ENCODE measurements at regions not wholly inside any gene's neighbourhood (a gene's known extent, or its start where the extent isn't known, plus 50 kb on each side); places are given as distances from the start of the nearest gene placed in this dataset.

GRCh38 chr2:239611222-239611795 lies 210.5 kb upstream of the HDAC4 start:
- DNase-seq (ENCODE audit: extremely low read depth, low read depth), result no peak

- DNase-seq (ENCODE audit: extremely low read depth, low read depth), result no peak
Measured at GRCh38 chr2:239610457-239611221, 209.8 kb upstream of the HDAC4 start.

- no peak for DNase-seq (ENCODE audit: extremely low read depth, low read depth)
Measured at GRCh38 chr2:239609607-239610310, 208.9 kb upstream of the HDAC4 start.

- DNase-seq (ENCODE audit: extremely low read depth, low read depth), result no peak
Measured at GRCh38 chr2:239609162-239609561, 208.3 kb upstream of the HDAC4 start.

- DNase-seq (ENCODE audit: extremely low read depth, low read depth), result no peak
Measured at GRCh38 chr2:239608723-239609122, 207.9 kb upstream of the HDAC4 start.

GRCh38 chr2:239608260-239608659 lies 207.4 kb upstream of the HDAC4 start:
- DNase-seq (ENCODE audit: extremely low read depth, low read depth), result no peak

GRCh38 chr2:239607517-239608191 lies 206.8 kb upstream of the HDAC4 start:
- no peak for DNase-seq (ENCODE audit: extremely low read depth, low read depth)

- no peak for DNase-seq (ENCODE audit: extremely low read depth, low read depth)
Measured at GRCh38 chr2:239606741-239607516, 206.1 kb upstream of the HDAC4 start.

GRCh38 chr2:239605976-239606375 lies 205.2 kb upstream of the HDAC4 start:
- DNase-seq (ENCODE audit: extremely low read depth, low read depth), result no peak

GRCh38 chr2:239605409-239605808 lies 204.6 kb upstream of the HDAC4 start:
- no peak for DNase-seq (ENCODE audit: extremely low read depth, low read depth)

GRCh38 chr2:239604861-239605260 lies 204.0 kb upstream of the HDAC4 start:
- no peak for DNase-seq (ENCODE audit: extremely low read depth, low read depth)

GRCh38 chr2:239603411-239604356 lies 202.9 kb upstream of the HDAC4 start:
- no peak for DNase-seq (ENCODE audit: extremely low read depth, low read depth)

- no peak for DNase-seq (ENCODE audit: extremely low read depth, low read depth)
Measured at GRCh38 chr2:239602290-239603282, 201.8 kb upstream of the HDAC4 start.

GRCh38 chr2:239601880-239602279 lies 201.1 kb upstream of the HDAC4 start:
- DNase-seq (ENCODE audit: extremely low read depth, low read depth), result no peak

GRCh38 chr2:239601201-239601851 lies 200.5 kb upstream of the HDAC4 start:
- no peak for DNase-seq (ENCODE audit: extremely low read depth, low read depth)

GRCh38 chr2:239600650-239601049 lies 199.8 kb upstream of the HDAC4 start:
- DNase-seq (ENCODE audit: extremely low read depth, low read depth), result no peak

GRCh38 chr2:239600001-239600593 lies 199.3 kb upstream of the HDAC4 start:
- DNase-seq (ENCODE audit: extremely low read depth, low read depth), result no peak
